WTC11 (cell line): ENCODE measurements at regions not wholly inside any gene's neighbourhood (a gene's known extent, or its start where the extent isn't known, plus 50 kb on each side); places are given as distances from the start of the nearest gene placed in this dataset.

Experiments
- CBFB ChIP-seq: sonication (generic); formaldehyde crosslinking; IDR thresholded peaks from 2 replicates; pipeline ENCODE4 v1.8.1; 2022; ENCODE audit warnings: mild to moderate bottlenecking, low read depth, missing genetic modification reagents
- TEAD4 ChIP-seq: sonication (generic); formaldehyde crosslinking; IDR thresholded peaks from 2 replicates; pipeline ENCODE4 v1.8.0; 2022; ENCODE audit warnings: mild to moderate bottlenecking, missing genetic modification reagents
- TF ChIP-seq, protein P1 (sequence below): fragments of 200-600 bp; IDR thresholded peaks from 2 replicates; pipeline ENCODE4 v1.8.0; 2022; ENCODE audit warnings: antibody characterized with exemption

DNA sequence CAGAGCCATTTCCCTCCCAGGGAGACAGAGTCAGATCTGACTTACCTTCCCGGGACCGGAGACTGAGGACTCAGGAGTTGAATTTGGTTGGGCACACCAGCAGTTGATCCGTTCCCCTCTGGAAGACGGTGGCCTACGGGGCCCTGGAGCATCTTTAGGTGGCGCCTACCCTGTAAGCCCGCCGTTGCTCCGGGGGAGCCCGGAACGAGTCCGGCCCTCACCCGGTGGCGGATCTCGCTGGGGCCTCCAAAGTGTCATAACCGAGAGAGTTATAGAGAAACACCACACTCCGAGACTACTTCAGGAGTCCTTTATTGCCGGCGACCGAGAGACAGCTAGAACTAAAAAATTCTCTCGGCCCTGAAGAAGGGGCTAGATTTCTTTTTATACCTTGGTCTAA, 182.8 kb upstream of the MBL2 start:
- TF ChIP-seq TEAD4 (CRISPR knock-in tag) (no peak), CBFB (CRISPR knock-in tag) (no peak)
- TF ChIP-seq, protein P1, sequence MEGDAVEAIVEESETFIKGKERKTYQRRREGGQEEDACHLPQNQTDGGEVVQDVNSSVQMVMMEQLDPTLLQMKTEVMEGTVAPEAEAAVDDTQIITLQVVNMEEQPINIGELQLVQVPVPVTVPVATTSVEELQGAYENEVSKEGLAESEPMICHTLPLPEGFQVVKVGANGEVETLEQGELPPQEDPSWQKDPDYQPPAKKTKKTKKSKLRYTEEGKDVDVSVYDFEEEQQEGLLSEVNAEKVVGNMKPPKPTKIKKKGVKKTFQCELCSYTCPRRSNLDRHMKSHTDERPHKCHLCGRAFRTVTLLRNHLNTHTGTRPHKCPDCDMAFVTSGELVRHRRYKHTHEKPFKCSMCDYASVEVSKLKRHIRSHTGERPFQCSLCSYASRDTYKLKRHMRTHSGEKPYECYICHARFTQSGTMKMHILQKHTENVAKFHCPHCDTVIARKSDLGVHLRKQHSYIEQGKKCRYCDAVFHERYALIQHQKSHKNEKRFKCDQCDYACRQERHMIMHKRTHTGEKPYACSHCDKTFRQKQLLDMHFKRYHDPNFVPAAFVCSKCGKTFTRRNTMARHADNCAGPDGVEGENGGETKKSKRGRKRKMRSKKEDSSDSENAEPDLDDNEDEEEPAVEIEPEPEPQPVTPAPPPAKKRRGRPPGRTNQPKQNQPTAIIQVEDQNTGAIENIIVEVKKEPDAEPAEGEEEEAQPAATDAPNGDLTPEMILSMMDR, result no peak
